HepG2 (cell line): ENCODE measurements at regions not wholly inside any gene's neighbourhood (a gene's known extent, or its start where the extent isn't known, plus 50 kb on each side); places are given as distances from the start of the nearest gene placed in this dataset.

Source experiments
- ATAC-seq: fragments of 200-7000 bp; cut with Tn5 transposase; 3 replicates; pipeline ENCODE4 v1.9.1; 2020; ENCODE audit warnings: mild to moderate bottlenecking, moderate library complexity
- BruUV-seq: library from RNA; stranded (reverse); fragments of 400-500 nt; replicated peaks from 2 replicates; lab custom pipeline; 2021; lab: Mats Ljungman, UMichigan
- CTCF ChIA-PET: fragments of 300-600 bp; formaldehyde crosslinking; extraction: SDS; loops from one replicate; lab custom pipeline; 2021; ENCODE audit warnings: low total read pairs, inconsistent platforms, low intra/inter-chr PET ratio; lab: Yijun Ruan, JAX
- POLR2A ChIA-PET: fragments of 350-600 bp; sonication (Branson Sonifier 250); formaldehyde crosslinking; loops from one replicate; lab custom pipeline; 2020; ENCODE audit warnings: antibody characterized with exemption, inconsistent platforms; lab: Yijun Ruan, JAX
- DNase-seq: peaks from one replicate; pipeline ENCODE4 v3.0.0-alpha.2; 2015; ENCODE audit warnings: low spot score
- FAIRE-seq: peaks from 3 replicates; lab custom pipeline; 2011; peaks lifted over from hg19 to GRCh38; lab: Jason Lieb, UNC
- H2AFZ ChIP-seq: one replicate; pipeline ENCODE4 v1.6.1; 2011; ENCODE audit warnings: low read length, inconsistent platforms
- H3K27ac ChIP-seq: fragments of 300-600 bp; 3 replicates; pipeline ENCODE4 v1.8.0; 2011; ENCODE audit warnings: mixed run types, mild to moderate bottlenecking, mixed read lengths, low read length, inconsistent platforms; ENCODE audit not compliant: insufficient read depth; ENCODE audit errors: extremely low read length
- H3K27me3 ChIP-seq, 2 experiments: fragments of 200-600 bp in 1 of 2; 2 replicates in 1 of 2; 3 replicates in 1 of 2; pipeline versions ENCODE4 v1.6.0 to v1.8.0; 2011; ENCODE audit warnings: low read length in 2 of 2, mild to moderate bottlenecking in 2 of 2, moderate library complexity in 2 of 2, inconsistent platforms in 1 of 2; ENCODE audit not compliant: insufficient read depth in 2 of 2, control insufficient read depth in 1 of 2
- H3K36me3 ChIP-seq, 2 experiments: fragments of 200-600 bp in 1 of 2; replicated peaks in 1 of 2; 2 replicates in 1 of 2; 3 replicates in 1 of 2; pipeline versions ENCODE4 v1.5.1 to v1.8.0; 2011; ENCODE audit warnings: low read length in 2 of 2, inconsistent platforms in 1 of 2; ENCODE audit not compliant: insufficient read depth in 2 of 2, control insufficient read depth in 1 of 2
- H3K4me1 ChIP-seq: 2 replicates; pipeline ENCODE4 v1.5.1; 2012; ENCODE audit warnings: low read length, inconsistent platforms; ENCODE audit not compliant: insufficient read depth
- H3K4me2 ChIP-seq: 2 replicates; pipeline ENCODE4 v1.6.0; 2011; ENCODE audit warnings: low read depth, low read length, inconsistent platforms
- H3K4me3 ChIP-seq, 3 experiments: fragments of 200-600 bp in 1 of 3; sonication (generic), shearing (Covaris generic) in 1 of 3; replicated peaks in 1 of 3; 2 replicates each; pipeline ENCODE4 v1.5.1; 2011 to 2016; ENCODE audit warnings: low read length in 3 of 3, inconsistent platforms in 2 of 3, low read depth in 2 of 3, mild to moderate bottlenecking in 2 of 3, control low read depth in 1 of 3, mixed read lengths in 1 of 3; ENCODE audit not compliant: insufficient read depth in 1 of 3
- H3K79me2 ChIP-seq: one replicate; pipeline ENCODE4 v1.6.1; 2011; ENCODE audit warnings: low read length, inconsistent platforms; ENCODE audit not compliant: insufficient read depth
- H3K9ac ChIP-seq: 2 replicates; pipeline ENCODE4 v1.6.0; 2011; ENCODE audit warnings: mild to moderate bottlenecking, low read depth, low read length, inconsistent platforms; ENCODE audit not compliant: insufficient read depth
- H3K9me3 ChIP-seq: 2 replicates; pipeline ENCODE4 v1.5.1; 2012; ENCODE audit warnings: mild to moderate bottlenecking, low read length
- H4K20me1 ChIP-seq: 2 replicates; pipeline ENCODE4 v1.6.0; 2011; ENCODE audit warnings: inconsistent platforms, mild to moderate bottlenecking, low read length, moderate library complexity; ENCODE audit not compliant: insufficient read depth
- CENPX ChIP-seq: sonication (generic); formaldehyde crosslinking; IDR thresholded peaks from 2 replicates; pipeline ENCODE4 v1.9.0; 2021; ENCODE audit warnings: mild to moderate bottlenecking, missing genetic modification reagents, moderate library complexity
- KLF12 ChIP-seq: sonication (generic); formaldehyde crosslinking; IDR thresholded peaks from 2 replicates; pipeline ENCODE4 v1.4.0; 2020; ENCODE audit warnings: missing genetic modification reagents, borderline replicate concordance
- NFKB2 ChIP-seq: sonication (generic); formaldehyde crosslinking; IDR thresholded peaks from 2 replicates; pipeline ENCODE4 v1.4.0; 2020; ENCODE audit warnings: missing genetic modification reagents, borderline replicate concordance
- NKX3-1 ChIP-seq: sonication (generic); formaldehyde crosslinking; IDR thresholded peaks from 2 replicates; pipeline ENCODE4 v1.5.0; 2020; ENCODE audit warnings: missing genetic modification reagents
- RARG ChIP-seq: sonication (generic); formaldehyde crosslinking; IDR thresholded peaks from 2 replicates; pipeline ENCODE4 v1.4.0; 2020; ENCODE audit warnings: low read depth, mild to moderate bottlenecking, missing genetic modification reagents
- RORA ChIP-seq: sonication (generic); formaldehyde crosslinking; IDR thresholded peaks from 2 replicates; pipeline ENCODE4 v1.5.0; 2020; ENCODE audit warnings: mild to moderate bottlenecking, missing genetic modification reagents, moderate library complexity
- ZMYM2 ChIP-seq: sonication (generic); formaldehyde crosslinking; IDR thresholded peaks from 2 replicates; pipeline ENCODE4 v1.8.0; 2022; ENCODE audit warnings: mild to moderate bottlenecking, missing genetic modification reagents
- ZNF232 ChIP-seq: sonication (generic); formaldehyde crosslinking; IDR thresholded peaks from 2 replicates; pipeline ENCODE4 v1.4.0; 2020; ENCODE audit warnings: missing genetic modification reagents, borderline replicate concordance
- ZNF263 ChIP-seq: sonication (generic); formaldehyde crosslinking; IDR thresholded peaks from 2 replicates; pipeline ENCODE4 v1.4.0; 2020; ENCODE audit warnings: missing genetic modification reagents
- WGBS: methylation state at CpG from one replicate; pipeline ENCODE4 v1.1.6; 2017; ENCODE audit warnings: low lambda C conversion rate; 5-methylcytosine and 5-hydroxymethylcytosine counted together
- in situ Hi-C: cut with HindIII; loops from 2 replicates; pipeline ENCODE4 v1.10.0; 2017; ENCODE audit warnings: low pct_unique_long_range_greater_than_20kb; ENCODE audit not compliant: extremely low pct_ligation_motif_present
- intact Hi-C: fragments of 100-400 bp; cut with micrococcal nuclease; formaldehyde crosslinking; loops from one replicate; pipeline ENCODE4 v1.10.0; 2022; ENCODE audit not compliant: unreplicated experiment
- TF ChIP-seq, protein P1 (sequence below): sonication (generic); formaldehyde crosslinking; IDR thresholded peaks from 2 replicates; pipeline ENCODE4 v1.5.1; 2020; ENCODE audit warnings: missing genetic modification reagents, mild to moderate bottlenecking, borderline replicate concordance
- TF ChIP-seq, protein P2 (sequence below): sonication (generic); formaldehyde crosslinking; IDR thresholded peaks from 2 replicates; pipeline ENCODE4 v1.4.0; 2020; ENCODE audit warnings: mild to moderate bottlenecking, missing genetic modification reagents

GRCh38 chr20:8971669-8972316 is 97.1 kb upstream of the PLCB4 start:
- no peak overlapping the region for H2AFZ ChIP-seq
- no TSS peak for BruUV-seq
- no peaks in the 10 kb centered on the region for H3K36me3 ChIP-seq
- 1% methylated on average over 4 of the region's 4 CpGs for WGBS
- peaks cover 5% of the 10 kb centered on the region; the same call in 1 of the 2 replicates for H3K9me3 ChIP-seq
- no peaks in the 10 kb centered on the region for H3K79me2 ChIP-seq
- TF ChIP-seq KLF12 (CRISPR knock-in tag), result no peak
- TF ChIP-seq ZMYM2, result no peak
- TF ChIP-seq RORA (CRISPR knock-in tag), result no peak
- no peak overlapping the region for H3K4me2 ChIP-seq
- in situ Hi-C loops, result no loop called here
- ATAC-seq (no peak), FAIRE-seq (no peak), DNase-seq (no peak)
- no peak overlapping the region for H3K9ac ChIP-seq
- intact Hi-C loops, result no loop called here
- H4K20me1 ChIP-seq, result no peaks in the 10 kb centered on the region
- H3K27ac ChIP-seq, result no peak overlapping the region
- H3K4me1 ChIP-seq, result no peaks in the 10 kb centered on the region
- H3K4me3 ChIP-seq, result no peak overlapping the region
- no peaks in the 10 kb centered on the region for H3K27me3 ChIP-seq
- ChIA-PET CTCF (no interaction called here), POLR2A (no interaction called here)

GRCh38 chr20:8972963-8973705 is 95.8 kb upstream of the PLCB4 start:
- ChIA-PET POLR2A (no interaction called here), CTCF (no interaction called here)
- Histone ChIP-seq H3K27me3 (no peaks in the 10 kb centered on the region), H3K4me3 (no peak overlapping the region), H3K27ac (no peak overlapping the region), H3K4me2 (no peak overlapping the region), H3K9me3 (no peaks in the 10 kb centered on the region), H4K20me1 (no peaks in the 10 kb centered on the region), H3K9ac (no peak overlapping the region), H3K79me2 (no peaks in the 10 kb centered on the region), H2AFZ (no peak overlapping the region), H3K36me3 (no peaks in the 10 kb centered on the region), H3K4me1 (no peaks in the 10 kb centered on the region)
- in situ Hi-C loops, result no loop called here
- no peak for DNase-seq
- BruUV-seq, result no TSS peak
- no peak for FAIRE-seq
- intact Hi-C loops, result no loop called here
- no peak for ATAC-seq
- under 1% methylated on average over 4 of the region's 4 CpGs for WGBS
- no peak for TF ChIP-seq ZNF263 (CRISPR knock-in tag)
- TF ChIP-seq, protein P1, sequence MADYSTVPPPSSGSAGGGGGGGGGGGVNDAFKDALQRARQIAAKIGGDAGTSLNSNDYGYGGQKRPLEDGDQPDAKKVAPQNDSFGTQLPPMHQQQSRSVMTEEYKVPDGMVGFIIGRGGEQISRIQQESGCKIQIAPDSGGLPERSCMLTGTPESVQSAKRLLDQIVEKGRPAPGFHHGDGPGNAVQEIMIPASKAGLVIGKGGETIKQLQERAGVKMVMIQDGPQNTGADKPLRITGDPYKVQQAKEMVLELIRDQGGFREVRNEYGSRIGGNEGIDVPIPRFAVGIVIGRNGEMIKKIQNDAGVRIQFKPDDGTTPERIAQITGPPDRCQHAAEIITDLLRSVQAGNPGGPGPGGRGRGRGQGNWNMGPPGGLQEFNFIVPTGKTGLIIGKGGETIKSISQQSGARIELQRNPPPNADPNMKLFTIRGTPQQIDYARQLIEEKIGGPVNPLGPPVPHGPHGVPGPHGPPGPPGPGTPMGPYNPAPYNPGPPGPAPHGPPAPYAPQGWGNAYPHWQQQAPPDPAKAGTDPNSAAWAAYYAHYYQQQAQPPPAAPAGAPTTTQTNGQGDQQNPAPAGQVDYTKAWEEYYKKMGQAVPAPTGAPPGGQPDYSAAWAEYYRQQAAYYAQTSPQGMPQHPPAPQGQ (CRISPR knock-in tag), result no peak
- no peak for TF ChIP-seq ZNF232 (CRISPR knock-in tag)
- no peak for TF ChIP-seq RARG (CRISPR knock-in tag)
- TF ChIP-seq, protein P2, sequence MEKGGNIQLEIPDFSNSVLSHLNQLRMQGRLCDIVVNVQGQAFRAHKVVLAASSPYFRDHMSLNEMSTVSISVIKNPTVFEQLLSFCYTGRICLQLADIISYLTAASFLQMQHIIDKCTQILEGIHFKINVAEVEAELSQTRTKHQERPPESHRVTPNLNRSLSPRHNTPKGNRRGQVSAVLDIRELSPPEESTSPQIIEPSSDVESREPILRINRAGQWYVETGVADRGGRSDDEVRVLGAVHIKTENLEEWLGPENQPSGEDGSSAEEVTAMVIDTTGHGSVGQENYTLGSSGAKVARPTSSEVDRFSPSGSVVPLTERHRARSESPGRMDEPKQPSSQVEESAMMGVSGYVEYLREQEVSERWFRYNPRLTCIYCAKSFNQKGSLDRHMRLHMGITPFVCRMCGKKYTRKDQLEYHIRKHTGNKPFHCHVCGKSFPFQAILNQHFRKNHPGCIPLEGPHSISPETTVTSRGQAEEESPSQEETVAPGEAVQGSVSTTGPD (CRISPR knock-in tag), result no peak
- no peak for TF ChIP-seq NKX3-1 (CRISPR knock-in tag)
- TF ChIP-seq NFKB2 (CRISPR knock-in tag), result no peak
- TF ChIP-seq CENPX (CRISPR knock-in tag), result no peak
